Astrocyte of the hippocampus (primary cell): ENCODE measurements at regions not wholly inside any gene's neighbourhood (a gene's known extent, or its start where the extent isn't known, plus 50 kb on each side); places are given as distances from the start of the nearest gene placed in this dataset.

ENCODE experiments used
- DNase-seq: peaks from one replicate; pipeline ENCODE4 v3.0.0; 2011; ENCODE audit warnings: low read depth, low spot score

DNA sequence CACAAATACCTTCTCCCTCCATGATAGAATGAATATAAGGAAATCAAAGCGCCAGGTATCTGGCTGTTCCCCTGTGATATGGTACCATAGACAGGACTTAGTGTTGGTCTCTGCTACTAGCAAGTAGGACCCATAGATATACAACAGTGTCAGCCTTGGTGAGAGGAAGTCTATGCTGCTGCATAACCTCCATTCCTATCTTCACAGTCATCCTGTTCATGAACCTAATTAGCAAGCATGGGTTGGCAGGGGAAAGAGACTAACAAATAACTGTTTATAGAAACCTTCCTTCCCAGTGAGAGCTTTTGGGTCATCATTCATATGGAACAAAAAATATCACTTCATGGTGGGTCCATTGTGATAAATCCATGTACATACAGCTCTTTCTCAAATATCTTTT, 188.9 kb upstream of the FAM98A start:
- DNase-seq, result peak; percentile 90

- no peak for DNase-seq
Observed at GRCh38 chr2:33786881-33787280, 187.8 kb upstream of the FAM98A start.

DNA sequence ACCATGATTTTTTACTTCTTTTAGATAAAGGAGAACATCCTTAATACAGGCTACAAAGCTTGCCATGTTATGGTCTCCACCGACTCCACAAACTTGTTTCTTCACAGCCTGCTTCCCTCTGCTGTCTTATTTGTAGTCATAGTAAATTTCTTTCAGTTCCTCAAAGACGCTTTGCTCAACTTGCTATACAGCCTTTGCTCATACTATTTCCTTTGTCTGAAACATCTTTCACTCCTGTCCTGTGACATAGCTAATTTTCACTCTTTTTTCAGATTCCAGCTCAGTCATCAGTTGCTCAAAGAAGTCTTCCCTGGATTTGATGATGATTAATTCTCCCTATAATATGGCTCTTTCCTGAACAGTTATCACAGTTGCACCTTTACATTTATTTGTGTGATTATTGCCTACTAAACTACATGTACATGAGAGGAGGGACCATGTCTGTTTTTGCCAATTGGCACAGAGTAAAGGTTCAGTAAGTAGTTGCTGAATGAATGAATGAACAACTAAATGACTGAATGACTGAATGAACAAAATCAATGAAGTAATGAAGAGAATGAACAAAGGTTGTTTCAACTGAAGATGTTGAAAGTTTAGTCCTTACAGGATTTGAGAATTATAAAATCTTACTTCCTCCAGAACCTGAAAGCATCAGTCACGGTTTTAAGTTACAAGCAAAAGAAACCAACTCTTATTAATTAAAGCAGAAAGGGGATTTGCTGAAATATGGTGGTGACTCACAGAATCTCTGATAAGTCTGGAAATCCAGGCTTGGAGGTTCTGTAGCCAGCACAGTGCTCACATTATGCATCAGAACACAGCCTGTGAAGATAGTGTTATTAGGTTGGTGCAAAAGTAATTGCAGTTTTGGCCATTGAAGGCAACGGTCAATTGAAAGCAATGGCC, 186.4 kb upstream of the FAM98A start:
- DNase-seq, result peak; percentile 36

- DNase-seq, result no peak
Observed at GRCh38 chr2:33784488-33784887, 185.4 kb upstream of the FAM98A start.

DNA sequence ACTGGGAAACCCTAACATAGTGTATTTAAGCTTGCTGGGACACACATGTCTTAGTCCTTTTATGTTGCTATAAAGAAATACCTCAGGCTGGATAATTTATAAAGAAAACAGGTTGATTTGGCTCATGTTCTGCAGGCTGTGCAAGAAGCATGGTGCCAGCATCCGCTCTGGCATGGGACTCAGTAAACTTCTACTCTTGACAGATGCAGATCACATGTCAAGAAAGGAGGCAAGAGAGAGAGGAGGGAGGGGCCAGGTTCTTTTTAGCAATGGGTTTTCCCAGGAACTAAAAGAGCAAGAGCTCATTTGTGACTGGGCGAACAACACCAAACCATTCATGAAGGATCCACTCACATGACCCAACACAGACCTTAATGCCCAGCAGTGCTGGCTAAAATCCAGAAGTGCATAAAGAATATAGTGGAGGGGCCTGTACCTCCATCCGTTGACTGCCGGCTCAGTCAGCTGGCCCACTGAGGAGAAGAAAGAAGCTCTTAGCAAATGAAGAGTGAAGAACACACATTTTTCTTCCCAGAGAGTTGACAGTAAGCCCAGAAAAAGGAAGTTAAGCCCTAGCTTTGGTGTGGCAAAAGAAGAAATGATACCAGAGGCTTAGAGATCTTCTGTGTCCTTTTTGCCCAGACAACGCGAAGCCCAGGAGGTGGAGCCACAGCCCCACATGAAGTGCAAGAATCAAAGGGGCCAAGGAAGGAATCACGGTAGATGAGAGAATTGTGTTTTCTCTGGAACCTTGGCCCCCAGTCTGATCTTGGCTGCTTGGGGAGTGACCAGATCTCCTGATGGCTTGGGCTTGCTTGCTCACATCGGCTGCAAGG, 183.5 kb upstream of the FAM98A start:
- no peak for DNase-seq

- DNase-seq, result no peak
Observed at GRCh38 chr2:33777786-33778185, 178.7 kb upstream of the FAM98A start.

DNA sequence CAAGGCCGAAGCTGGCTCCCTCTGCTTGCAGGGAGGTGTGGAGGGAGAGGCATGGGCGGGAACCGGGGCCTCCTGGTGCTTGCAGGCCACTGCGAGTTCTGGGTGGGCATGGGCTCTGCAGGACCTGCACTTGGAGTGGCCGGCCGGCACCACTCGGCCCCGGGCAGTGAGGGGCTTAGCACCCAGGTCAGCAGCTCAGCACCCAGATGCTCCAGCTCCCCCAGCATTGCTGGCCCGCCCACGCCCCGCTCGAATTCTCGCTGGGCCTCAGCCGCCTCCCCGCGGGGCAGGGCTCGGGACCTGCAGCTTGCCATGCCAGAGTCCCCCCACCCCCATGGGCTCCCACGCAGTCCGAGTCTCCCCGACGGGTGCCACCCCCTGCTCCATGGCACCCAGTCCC, 176.2 kb upstream of the FAM98A start:
- DNase-seq, result no peak

DNA sequence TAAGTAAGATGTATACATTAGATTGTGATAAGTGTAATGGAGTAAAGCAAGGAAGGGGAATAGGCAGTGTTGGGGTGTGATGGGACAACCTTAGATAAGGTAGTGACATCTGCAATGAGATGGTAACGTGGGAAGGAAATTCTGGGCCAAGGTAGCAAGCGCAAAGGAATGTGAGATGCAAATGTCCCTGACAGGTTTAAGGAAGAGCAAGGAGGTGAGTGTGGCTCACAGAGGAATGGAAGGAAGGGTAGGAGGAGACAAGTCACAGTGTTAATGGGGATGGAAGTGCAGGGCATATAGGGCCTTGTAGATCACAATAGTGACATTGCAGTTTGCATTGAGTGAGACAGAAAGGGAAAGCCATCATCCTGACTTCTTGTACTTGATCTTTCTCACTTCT, 170.9 kb upstream of the FAM98A start:
- no peak for DNase-seq

DNA sequence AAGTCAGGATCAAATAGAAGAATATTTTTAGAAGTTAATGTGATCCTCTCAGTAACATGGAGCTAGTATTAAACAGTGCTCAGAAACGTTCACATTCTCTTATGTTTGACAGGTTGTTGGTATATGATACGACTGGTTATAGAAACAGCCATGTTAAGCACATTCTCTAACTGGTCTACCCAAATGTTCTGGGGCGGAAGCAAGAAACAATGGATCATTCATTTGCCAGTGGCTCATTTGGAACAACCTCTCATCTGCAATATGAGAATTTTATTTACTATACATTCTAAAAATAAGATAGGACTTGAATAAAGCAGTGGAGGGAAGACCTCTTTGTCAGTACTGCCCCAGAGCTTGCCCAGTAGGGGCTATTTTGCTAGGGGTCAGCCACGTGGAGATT, 167.1 kb upstream of the FAM98A start:
- no peak for DNase-seq

GRCh38 chr2:33765122-33765521, 166.0 kb upstream of the FAM98A start:
- peak; percentile 66 for DNase-seq

DNA sequence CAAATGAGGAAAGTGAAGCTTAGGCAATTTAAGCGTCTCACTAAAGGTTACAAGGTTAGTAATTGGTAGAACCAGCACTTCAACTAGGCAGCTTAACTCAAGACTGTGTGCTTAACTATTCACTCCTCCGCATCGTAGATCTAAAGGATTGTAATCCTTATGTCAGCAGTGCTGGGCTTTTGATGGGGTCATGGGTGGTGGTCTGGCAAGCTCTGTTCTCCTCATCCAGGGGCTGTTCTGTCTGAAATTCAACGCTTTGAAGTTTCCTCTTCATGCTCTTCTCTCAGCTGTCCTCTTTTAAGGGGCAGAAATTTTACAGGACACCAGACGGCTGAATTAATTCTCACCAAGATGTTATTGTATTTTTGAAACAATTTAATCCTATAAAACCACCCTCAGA, 165.5 kb upstream of the FAM98A start:
- no peak for DNase-seq

DNA sequence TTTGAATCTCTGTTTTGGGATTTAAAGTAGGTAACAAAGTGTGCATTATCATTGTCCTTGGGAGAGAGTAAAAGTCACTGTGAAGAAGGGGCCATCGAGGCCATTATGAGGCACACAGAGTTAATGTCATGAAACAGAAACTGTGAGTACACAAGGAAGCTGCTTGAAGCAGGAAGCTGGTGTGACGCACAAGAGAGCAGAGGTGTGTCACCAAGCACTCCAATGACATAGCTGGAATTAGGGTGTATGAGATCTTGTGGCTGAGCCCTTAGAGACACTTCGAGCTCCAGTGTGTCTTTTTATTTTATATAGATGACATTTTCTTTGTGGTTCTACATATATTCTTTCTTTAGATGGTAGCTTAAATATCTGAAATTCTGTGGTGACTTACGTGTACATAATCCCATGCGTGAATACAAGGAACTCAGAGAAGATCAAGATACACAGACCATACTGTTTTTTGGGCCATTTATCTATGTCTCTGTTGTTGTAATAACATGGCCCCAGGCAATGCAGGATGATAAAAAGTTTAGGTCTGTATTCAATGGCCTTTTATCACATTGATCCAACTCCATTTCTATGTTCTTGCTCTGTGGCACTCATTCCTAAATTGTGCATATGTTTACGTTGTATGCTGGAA, 164.7 kb upstream of the FAM98A start:
- no peak for DNase-seq

DNA sequence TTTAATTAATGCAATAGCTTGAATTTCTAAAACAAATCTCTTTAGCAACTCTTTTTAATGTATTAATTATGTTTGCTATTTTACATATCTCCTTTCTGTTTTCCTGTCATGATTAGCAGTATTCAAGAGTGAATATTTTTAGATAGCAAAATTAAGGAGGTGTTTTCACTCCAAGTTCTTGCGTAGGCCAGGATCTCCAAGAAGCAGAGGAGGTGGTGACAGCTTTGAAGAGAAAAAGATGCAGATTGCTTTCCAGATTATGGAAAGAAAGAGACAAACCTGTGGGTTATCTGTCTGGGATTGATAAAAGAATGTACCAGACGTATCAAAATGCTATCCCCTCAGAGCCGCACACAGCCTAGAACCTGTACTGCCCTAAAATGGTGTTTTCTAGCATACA, 163.5 kb upstream of the FAM98A start:
- no peak for DNase-seq

GRCh38 chr2:33746208-33746800, 147.2 kb upstream of the FAM98A start:
- DNase-seq, result peak; percentile 28

GRCh38 chr2:33735096-33735495, 136.0 kb upstream of the FAM98A start:
- DNase-seq, result no peak

DNA sequence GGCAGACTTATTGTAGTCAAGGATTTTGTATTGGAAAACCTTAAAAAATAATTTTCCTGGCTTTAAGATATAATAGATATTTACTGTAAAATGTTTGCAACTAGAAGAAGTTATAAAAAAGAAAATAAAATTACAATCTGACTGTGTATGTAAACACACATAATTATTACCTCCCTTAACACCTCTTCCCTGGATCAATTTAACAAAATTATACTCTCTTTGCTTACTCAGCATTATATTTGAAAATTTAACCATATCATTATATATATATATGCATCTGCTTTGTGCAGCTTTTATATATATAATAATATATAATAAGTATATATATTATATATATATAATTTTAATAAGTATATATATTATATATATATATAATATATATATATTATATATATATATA, 131.7 kb upstream of the FAM98A start:
- DNase-seq, result no peak

DNA sequence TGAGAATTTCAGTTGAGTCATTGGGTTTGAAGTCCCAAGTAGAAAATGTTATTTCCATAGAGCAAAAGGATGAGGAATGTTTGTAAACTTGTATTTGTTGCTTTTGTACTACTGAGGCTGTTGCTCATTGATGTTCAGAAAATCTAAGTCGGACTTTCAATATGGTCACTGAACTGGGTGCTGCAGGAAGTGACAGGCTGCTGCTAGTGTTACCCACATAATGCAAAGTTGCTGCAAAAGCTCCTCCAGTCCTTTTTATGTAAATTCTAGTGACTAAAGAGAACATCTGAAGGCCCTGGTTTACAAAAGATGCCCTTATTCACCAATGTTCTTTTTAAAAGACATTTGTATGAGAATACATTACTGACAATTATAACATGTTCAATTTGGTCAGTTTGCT, 131.1 kb upstream of the FAM98A start:
- no peak for DNase-seq

GRCh38 chr2:33729353-33729752, 130.3 kb upstream of the FAM98A start:
- no peak for DNase-seq

- no peak for DNase-seq
Observed at GRCh38 chr2:33728106-33728505, 129.0 kb upstream of the FAM98A start.

- DNase-seq, result no peak
Observed at GRCh38 chr2:33727361-33728032, 128.4 kb upstream of the FAM98A start.

DNA sequence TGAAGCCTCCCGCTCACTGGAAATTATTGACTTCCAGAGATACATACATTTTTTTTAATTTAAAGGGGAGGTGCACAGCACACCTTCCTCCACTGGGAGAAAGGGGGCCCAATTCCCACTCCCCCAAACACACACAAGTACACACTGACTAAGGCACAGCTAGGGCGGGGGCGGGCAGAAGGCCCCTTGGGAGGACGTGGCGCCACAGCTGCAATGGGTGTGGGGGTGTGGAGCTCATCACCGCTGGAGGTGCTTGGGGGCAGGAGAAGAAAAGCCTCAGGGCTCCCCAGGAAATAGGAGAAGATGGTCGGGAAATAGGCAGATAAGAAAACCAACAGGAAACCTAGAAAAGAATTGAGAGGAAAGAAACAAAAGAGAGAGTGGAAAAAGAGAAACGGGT, 127.3 kb upstream of the FAM98A start:
- DNase-seq, result no peak
